HG02678 (cell line): ENCODE measurements at regions not wholly inside any gene's neighbourhood (a gene's known extent, or its start where the extent isn't known, plus 50 kb on each side); places are given as distances from the start of the nearest gene placed in this dataset.
"Not testable (repeated sequence)": the region's sequence is repeated elsewhere in the genome, so short reads cannot be mapped to it uniquely, and the experiment has no call there.

ENCODE experiments used
- ATAC-seq: cut with Tn5 transposase; IDR thresholded peaks from one replicate; pipeline ENCODE4 v1.9.1; 2021; ENCODE audit warnings: mild to moderate bottlenecking, moderate library complexity; ENCODE audit not compliant: unreplicated experiment

DNA sequence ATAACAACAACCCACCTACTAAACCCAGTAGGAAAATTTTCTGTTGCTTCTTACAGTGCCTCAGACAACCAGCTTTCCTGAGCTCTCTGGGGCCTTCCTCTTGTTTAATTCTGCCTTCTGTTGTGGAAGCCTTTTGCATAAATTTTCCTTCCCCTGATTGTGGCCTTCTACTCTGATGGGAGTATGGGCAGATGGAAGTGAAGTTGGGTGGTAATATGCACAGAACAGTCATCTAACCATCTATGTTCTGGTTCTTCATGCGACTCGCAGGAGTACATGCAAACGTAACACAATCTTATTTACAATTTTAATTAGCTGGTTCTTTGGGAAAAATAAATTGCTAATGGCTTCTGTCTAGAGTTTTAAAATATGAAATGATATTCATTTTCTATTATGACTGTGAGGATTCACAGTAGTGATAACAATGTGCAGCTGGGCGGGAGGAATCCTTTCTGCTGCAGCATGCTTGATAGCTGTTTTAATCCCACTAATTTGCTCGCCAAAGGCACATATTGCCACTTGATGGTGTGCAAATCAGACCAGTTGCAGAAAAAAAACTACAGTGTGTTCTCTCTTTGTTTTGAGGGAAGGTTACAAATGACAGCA is 311.5 kb upstream of the ROPN1 start:
- ATAC-seq, result no peak

GRCh38 chr3:124306665-124307064 is 314.7 kb upstream of the ROPN1 start:
- no peak for ATAC-seq

- ATAC-seq, result no peak
Observed at GRCh38 chr3:124313621-124314020, 321.7 kb upstream of the ROPN1 start.

GRCh38 chr3:124315215-124316033 is 323.5 kb upstream of the ROPN1 start:
- no peak for ATAC-seq

DNA sequence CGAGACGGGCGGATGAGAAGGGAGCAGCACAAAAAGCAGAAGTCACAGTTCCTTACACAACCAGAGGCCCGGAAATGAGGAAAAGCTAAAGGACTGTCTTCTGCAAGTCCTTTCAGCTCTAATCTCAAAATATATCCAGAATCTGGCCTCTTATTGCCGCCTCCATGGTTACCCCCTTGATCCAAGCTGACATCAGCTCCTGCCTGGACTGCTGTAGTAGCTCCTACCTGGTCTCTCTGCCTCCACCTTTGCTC is 324.0 kb upstream of the ROPN1 start:
- ATAC-seq, result no peak

DNA sequence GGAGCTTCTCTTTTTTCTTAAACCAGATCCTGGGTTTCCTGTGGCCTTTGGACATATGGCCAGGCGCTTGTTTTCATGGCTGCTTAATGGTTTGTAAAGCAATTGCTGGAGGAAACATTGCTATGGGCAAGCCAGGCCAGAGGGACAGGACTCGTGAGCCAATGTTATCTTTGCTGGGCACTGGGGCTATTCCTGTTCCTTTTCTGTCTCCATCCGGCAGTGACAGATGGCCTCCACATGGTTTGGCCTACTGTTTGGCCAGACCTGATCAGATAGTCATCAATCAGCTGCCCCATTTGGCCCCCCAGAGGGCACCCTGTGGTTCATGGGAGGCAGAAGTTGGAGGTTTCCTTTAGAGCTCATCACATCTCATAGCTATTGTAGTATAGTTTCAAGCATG is 326.1 kb upstream of the ROPN1 start:
- ATAC-seq, result no peak

- no peak for ATAC-seq
Observed at GRCh38 chr3:124318656-124319055, 326.7 kb upstream of the ROPN1 start.

DNA sequence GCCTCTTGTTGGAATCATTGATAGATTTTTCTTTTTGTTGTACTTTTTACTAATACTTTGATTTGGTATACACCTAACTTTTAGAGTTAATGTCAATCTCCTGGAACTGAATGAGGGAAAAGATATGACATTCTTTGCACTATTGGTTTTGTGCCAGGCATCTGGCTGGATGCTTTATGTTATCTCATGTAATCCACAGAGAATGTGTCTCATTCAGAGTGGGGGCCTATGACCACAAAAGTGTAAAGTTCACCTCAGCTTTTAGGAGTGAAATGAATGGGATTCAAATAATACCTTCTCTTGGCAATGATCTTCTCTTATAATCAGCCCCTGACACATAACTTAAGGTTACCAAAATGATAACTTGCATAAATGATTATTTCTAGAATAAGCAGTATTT is 329.1 kb upstream of the ROPN1 start:
- ATAC-seq, result no peak

GRCh38 chr3:124322309-124322880 is 330.5 kb upstream of the ROPN1 start:
- ATAC-seq, result no peak

DNA sequence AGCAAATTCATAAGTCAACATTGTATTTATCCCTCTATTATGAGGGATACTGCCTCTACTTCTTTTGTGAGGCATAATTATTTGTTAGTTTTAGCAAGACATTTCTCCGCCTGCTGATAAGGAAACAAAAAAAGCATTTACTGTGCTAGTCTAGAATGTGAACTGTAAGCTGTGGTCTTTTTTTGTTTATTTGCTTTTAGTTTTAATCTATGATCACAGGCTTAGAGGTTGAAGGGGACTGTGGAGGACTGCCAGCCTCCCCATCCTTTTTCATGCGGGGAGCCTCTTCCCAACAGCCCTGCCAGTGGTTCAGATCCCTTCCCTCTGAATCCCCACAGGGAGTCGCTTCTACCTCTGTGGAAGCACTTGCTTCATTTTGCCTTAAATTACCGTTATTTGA is 331.0 kb upstream of the ROPN1 start:
- ATAC-seq, result no peak

- ATAC-seq, result no peak
Observed at GRCh38 chr3:124325248-124325647, 333.3 kb upstream of the ROPN1 start.

DNA sequence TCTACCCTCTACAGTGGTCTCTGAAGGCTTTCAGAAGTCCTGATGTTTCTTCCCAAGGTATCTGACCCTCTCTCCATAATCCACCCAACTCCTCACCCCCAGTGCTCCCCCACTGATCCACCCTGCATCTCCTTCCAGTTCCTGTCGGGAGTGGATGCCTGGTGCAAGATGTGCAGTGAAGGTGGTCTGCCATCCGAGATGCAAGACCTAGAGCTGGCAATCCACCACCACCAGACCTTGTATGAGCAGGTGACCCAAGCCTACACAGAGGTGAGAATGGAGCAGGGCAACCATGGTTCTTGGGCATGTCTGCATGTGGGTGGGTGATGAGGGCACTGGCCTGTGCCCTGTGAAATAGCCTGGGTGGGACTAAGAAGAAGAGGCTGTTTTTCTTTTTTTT is 337.8 kb upstream of the ROPN1 start:
- no peak for ATAC-seq

DNA sequence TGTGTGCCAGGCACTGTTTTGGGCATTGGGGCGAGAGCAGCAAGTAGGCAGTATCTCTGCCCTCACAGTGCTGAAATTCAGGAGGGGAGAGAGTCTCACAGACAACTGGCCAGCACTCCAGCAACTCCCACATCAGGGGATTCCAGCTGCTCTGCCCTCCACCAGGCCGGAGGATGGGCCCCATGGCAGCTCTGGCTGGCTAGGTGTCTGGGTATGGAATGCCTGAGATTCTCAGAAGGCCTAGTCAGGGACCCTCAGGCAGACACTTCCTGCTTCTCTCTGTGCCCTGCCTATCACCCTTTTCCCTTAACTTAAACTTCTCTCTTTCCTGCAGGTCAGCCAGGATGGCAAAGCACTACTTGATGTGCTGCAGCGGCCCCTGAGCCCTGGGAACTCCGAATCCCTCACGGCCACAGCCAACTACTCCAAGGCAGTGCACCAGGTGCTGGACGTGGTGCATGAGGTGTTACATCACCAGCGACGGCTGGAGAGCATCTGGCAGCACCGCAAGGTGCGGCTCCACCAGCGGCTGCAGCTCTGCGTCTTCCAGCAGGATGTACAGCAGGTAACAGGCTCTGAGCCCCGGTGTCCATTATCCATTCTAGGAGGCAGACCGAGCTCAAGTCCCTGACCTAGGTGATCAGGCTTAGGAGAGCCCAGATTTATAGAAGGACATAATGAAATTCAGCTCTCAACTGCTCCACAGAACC is 342.2 kb upstream of the ROPN1 start:
- ATAC-seq, result no peak

DNA sequence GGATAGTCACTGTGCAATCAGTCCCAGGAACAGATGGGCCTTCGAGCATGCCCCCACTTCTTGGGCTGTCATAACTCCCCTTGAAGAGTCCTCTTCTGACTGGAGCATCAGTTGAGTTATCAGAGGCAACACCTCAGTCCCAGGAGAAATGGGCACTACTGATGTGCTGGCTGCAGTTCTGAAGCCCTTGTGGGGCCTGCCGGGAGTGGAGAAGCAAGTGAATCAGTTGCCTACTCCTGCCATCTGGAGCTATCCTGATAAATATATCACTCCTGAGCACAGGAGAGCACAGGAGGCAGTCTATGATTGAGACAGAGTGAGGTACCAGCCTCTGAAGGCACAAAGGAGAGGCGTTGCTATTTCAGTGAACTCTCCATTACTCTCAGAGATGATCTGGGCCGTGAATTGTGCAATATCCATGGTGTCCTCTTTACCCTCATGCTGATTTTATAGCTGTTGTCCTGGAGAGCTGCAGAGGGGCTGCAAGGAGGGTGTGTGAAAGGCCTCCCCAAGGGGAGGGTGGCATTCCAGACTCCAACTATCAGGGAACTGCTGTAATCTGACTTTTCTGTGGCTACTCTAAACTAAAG is 344.2 kb upstream of the ROPN1 start:
- ATAC-seq, result no peak

GRCh38 chr3:124345845-124346244 is 353.9 kb upstream of the ROPN1 start:
- ATAC-seq, result no peak

DNA sequence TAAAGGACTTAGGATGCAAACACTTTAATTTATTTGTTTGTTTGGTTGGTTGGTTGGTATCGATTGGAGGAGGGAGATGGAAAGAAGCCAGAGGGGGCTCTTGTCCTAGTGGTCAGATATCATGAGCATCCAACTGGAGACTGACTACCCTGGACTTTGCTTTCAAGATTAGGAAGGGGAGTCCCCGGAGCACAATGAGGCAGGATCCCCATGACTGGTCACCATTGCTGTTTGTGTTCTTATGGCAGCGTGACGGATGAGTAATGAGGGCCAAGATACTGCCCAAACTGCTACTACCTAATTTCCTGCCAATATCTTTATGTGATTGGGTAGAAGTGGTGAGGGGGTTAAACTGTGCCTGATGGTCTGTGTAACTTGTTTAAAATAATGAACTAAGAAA is 354.6 kb upstream of the ROPN1 start:
- no peak for ATAC-seq

- no peak for ATAC-seq
Observed at GRCh38 chr3:124347418-124347817, 355.5 kb upstream of the ROPN1 start.

DNA sequence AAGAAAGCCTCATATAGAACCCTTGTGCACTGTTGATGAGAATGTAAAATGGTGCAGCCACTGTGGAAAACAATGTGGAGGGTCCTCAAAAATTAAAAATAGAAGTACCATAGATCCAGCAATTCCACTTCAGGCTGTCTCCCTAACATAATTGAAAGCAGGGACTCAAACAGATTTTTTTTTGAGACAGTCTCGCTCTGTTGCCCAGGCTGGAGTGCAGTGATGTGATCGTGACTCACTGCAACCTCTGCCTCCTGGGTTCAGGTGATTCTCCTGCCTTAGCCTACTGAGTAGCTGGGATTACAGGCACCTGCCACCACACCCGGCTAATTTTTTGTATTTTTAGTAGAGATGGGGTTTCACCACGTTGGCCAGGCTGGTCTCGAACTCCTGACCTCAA is 356.6 kb upstream of the ROPN1 start:
- ATAC-seq, result not testable (repeated sequence)

DNA sequence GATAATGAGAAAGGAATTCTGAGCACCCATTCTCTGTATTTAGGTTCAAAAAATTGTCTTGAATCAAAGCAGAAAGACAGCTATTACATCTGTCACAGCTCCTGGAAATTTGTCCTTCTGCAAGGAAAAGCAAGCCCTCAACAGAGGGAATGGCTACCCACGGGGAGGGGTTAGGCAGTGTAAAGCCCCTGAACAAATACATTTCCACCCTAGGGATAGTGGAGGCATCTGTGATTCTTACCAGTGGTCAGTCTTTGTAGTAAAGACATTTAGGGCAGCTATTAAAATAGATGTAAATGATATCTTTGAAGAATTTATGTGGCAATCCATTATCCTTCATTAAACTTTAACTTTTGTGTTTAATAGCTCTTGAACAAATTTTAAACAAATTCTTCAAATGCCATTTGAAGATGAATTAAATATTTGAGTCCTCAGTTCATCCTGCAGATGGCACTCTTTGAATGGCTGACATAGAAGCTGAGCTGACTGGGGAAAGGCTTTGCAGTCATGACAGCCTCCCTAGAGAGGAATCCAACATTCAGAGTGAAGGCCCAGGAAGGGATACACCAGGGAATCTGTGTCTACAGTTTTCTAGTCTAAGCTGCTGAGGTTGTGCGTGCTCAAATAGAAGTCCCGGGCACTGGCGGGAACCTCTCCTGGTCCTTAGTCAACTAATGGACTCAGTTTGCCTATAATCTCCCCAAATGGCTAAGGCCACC is 359.7 kb upstream of the ROPN1 start:
- ATAC-seq, result no peak

DNA sequence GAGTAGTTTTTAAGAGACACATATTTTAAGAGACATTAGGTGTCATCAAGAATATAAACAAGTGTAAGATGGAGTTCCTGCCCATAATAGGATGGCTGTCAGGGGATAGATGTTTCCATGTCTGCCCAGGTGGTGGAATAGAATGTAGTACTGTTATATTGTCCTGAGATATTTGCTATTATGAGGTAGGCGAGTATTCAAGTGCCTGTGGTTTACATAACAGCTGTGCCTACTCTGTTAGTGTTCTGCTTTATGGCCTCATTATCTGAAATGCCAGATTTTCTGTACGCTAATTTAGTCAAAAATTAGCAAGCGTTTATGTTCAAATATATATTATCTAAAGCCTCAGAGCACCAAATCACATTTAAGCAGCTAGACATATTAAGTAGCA is 360.2 kb upstream of the ROPN1 start:
- ATAC-seq, result no peak

- no peak for ATAC-seq
Observed at GRCh38 chr3:124353691-124354090, 361.8 kb upstream of the ROPN1 start.
